ENCODE measurements at regions not wholly inside any gene's neighbourhood (a gene's known extent, or its start where the extent isn't known, plus 50 kb on each side); places are given as distances from the start of the nearest gene placed in this dataset.

GRCh38 chr2:129881786-129882396 lies 97.6 kb upstream of the RAB6C start:
- in situ Hi-C loops (cut with MboI; ENCODE audit: low sequenced_read_pairs), result no loop called here

GRCh38 chr2:129882476-129882875 lies 97.0 kb upstream of the RAB6C start:
- in situ Hi-C loops (cut with MboI; ENCODE audit: low sequenced_read_pairs), result no loop called here

- in situ Hi-C loops (cut with MboI; ENCODE audit: low sequenced_read_pairs), result no loop called here
These were observed 96.3 kb upstream of the RAB6C start for GRCh38 chr2:129883121-129883520.

- in situ Hi-C loops (cut with MboI; ENCODE audit: low sequenced_read_pairs), result no loop called here
These were observed 95.2 kb upstream of the RAB6C start for GRCh38 chr2:129884221-129884786.

GRCh38 chr2:129885735-129886134 lies 93.7 kb upstream of the RAB6C start:
- in situ Hi-C loops (cut with MboI; ENCODE audit: low sequenced_read_pairs), result no loop called here

GRCh38 chr2:129887688-129888266 lies 91.7 kb upstream of the RAB6C start:
- in situ Hi-C loops (cut with MboI; ENCODE audit: low sequenced_read_pairs), result no loop called here

GRCh38 chr2:129888461-129888860 lies 91.0 kb upstream of the RAB6C start:
- in situ Hi-C loops (cut with MboI; ENCODE audit: low sequenced_read_pairs), result no loop called here

- in situ Hi-C loops (cut with MboI; ENCODE audit: low sequenced_read_pairs), result no loop called here
These were observed 90.6 kb upstream of the RAB6C start for GRCh38 chr2:129888896-129889295.

GRCh38 chr2:129891341-129892320 lies 87.8 kb upstream of the RAB6C start:
- in situ Hi-C loops (cut with MboI; ENCODE audit: low sequenced_read_pairs), result no loop called here

GRCh38 chr2:129892360-129892759 lies 87.1 kb upstream of the RAB6C start:
- in situ Hi-C loops (cut with MboI; ENCODE audit: low sequenced_read_pairs), result no loop called here

GRCh38 chr2:129892773-129893172 lies 86.7 kb upstream of the RAB6C start:
- in situ Hi-C loops (cut with MboI; ENCODE audit: low sequenced_read_pairs), result no loop called here

GRCh38 chr2:129893244-129893643 lies 86.2 kb upstream of the RAB6C start:
- in situ Hi-C loops (cut with MboI; ENCODE audit: low sequenced_read_pairs), result no loop called here

GRCh38 chr2:129894616-129895015 lies 84.8 kb upstream of the RAB6C start:
- in situ Hi-C loops (cut with MboI; ENCODE audit: low sequenced_read_pairs), result no loop called here

GRCh38 chr2:129895061-129895460 lies 84.4 kb upstream of the RAB6C start:
- in situ Hi-C loops (cut with MboI; ENCODE audit: low sequenced_read_pairs), result no loop called here

- in situ Hi-C loops (cut with MboI; ENCODE audit: low sequenced_read_pairs), result no loop called here
These were observed 83.9 kb upstream of the RAB6C start for GRCh38 chr2:129895526-129896082.

- in situ Hi-C loops (cut with MboI; ENCODE audit: low sequenced_read_pairs), result no loop called here
These were observed 83.0 kb upstream of the RAB6C start for GRCh38 chr2:129896226-129897100.

- in situ Hi-C loops (cut with MboI; ENCODE audit: low sequenced_read_pairs), result no loop called here
These were observed 77.6 kb upstream of the RAB6C start for GRCh38 chr2:129901754-129902415.

GRCh38 chr2:129902731-129903585 lies 76.5 kb upstream of the RAB6C start:
- in situ Hi-C loops (cut with MboI; ENCODE audit: low sequenced_read_pairs), result no loop called here

Measured in HL-60/S4 (cell line).